A673 (cell line): ENCODE measurements at regions not wholly inside any gene's neighbourhood (a gene's known extent, or its start where the extent isn't known, plus 50 kb on each side); places are given as distances from the start of the nearest gene placed in this dataset.

Experiments
- BruUV-seq: library from RNA; stranded (reverse); fragments of 400-500 nt; replicated peaks from 2 replicates; lab custom pipeline; 2021; lab: Mats Ljungman, UMichigan
- CTCF ChIA-PET: fragments of 300-600 bp; sonication (Branson Sonifier 250); formaldehyde crosslinking; loops from one replicate; lab custom pipeline; 2022; ENCODE audit warnings: antibody characterized with exemption; lab: Charles Lee
- POLR2A ChIA-PET: fragments of 300-600 bp; sonication (Branson Sonifier 250); formaldehyde crosslinking; loops from one replicate; lab custom pipeline; 2022; ENCODE audit warnings: antibody characterized with exemption; ENCODE audit not compliant: low non-redundant PET; lab: Charles Lee
- DNase-seq: peaks from one replicate; pipeline ENCODE4 v3.0.0-alpha.2; 2015; ENCODE audit warnings: low spot score
- H3K27ac ChIP-seq: fragments of 200-600 bp; sonication (generic); 2 replicates; pipeline ENCODE4 v1.5.1; 2016; ENCODE audit warnings: mixed run types, low read depth, mild to moderate bottlenecking, mixed read lengths, antibody characterized with exemption, low read length; ENCODE audit not compliant: poor library complexity, severe bottlenecking
- H3K27me3 ChIP-seq: fragments of 200-600 bp; sonication (generic); replicated peaks from 2 replicates; pipeline ENCODE4 v1.6.1; 2017; ENCODE audit warnings: mixed run types, low read depth, mild to moderate bottlenecking, mixed read lengths, antibody characterized with exemption, low read length; ENCODE audit not compliant: insufficient read depth, poor library complexity
- H3K36me3 ChIP-seq: fragments of 200-600 bp; sonication (generic); 2 replicates; pipeline ENCODE4 v1.6.1; 2016; ENCODE audit warnings: mixed run types, mild to moderate bottlenecking, mixed read lengths, antibody characterized with exemption, low read length; ENCODE audit not compliant: insufficient read depth, poor library complexity, severe bottlenecking
- H3K4me1 ChIP-seq: fragments of 200-600 bp; sonication (generic); 2 replicates; pipeline ENCODE4 v1.6.1; 2017; ENCODE audit warnings: mixed run types, mild to moderate bottlenecking, mixed read lengths, antibody characterized with exemption, low read length; ENCODE audit not compliant: insufficient read depth, poor library complexity, severe bottlenecking
- H3K4me3 ChIP-seq: fragments of 200-600 bp; sonication (generic); 2 replicates; pipeline ENCODE4 v1.5.1; 2016; ENCODE audit warnings: low read depth, mixed run types, mild to moderate bottlenecking, mixed read lengths, low read length; ENCODE audit not compliant: poor library complexity, severe bottlenecking
- H3K9me3 ChIP-seq: fragments of 200-600 bp; sonication (generic); 2 replicates; pipeline ENCODE4 v1.6.1; 2016; ENCODE audit warnings: mixed run types, low read depth, mild to moderate bottlenecking, mixed read lengths, antibody characterized with exemption, low read length; ENCODE audit not compliant: poor library complexity, severe bottlenecking
- EZH2 ChIP-seq: fragments of 200-600 bp; sonication (generic); IDR thresholded peaks from 2 replicates; pipeline ENCODE4 v1.6.1; 2017; ENCODE audit warnings: borderline replicate concordance, low read depth, mild to moderate bottlenecking, mixed read lengths, antibody characterized with exemption, low read length; ENCODE audit not compliant: poor library complexity, severe bottlenecking
- intact Hi-C: fragments of 100-400 bp; cut with micrococcal nuclease; formaldehyde crosslinking; loops from one replicate; pipeline ENCODE4 v1.10.0; 2022; ENCODE audit not compliant: unreplicated experiment
- TF ChIP-seq, protein P1 (sequence below): fragments of 300-800, 200-600 bp; sonication (generic); conservative IDR thresholded peaks from 2 replicates; pipeline ENCODE4 v1.5.1; 2017; ENCODE audit warnings: low read depth, mild to moderate bottlenecking, antibody characterized with exemption, low read length, moderate library complexity, mixed read lengths

DNA sequence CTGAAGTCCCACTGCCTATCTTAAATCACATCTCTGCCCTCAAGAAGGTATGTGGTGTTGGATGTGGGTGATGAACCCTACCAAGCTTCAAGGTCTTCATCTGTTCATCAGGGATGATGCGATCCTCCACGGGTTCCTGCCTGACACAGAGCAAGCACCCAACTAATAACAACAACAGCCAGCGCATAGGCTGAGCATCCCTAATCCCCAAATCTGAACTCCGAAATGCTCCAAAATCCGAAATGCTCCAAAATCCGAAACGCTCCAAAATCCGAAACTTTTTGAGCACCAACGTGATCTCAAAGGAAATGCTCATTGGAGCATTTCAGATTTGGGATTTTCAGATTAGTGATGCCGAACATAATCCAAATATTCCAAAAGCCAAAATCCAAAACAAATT lies 238.9 kb upstream of the SDK2 start:
- H3K4me3 ChIP-seq, result no peak overlapping the region
- ChIA-PET POLR2A (no interaction called here), CTCF (no interaction called here)
- H3K36me3 ChIP-seq, result no peaks in the 10 kb centered on the region
- no peak for TF ChIP-seq EZH2
- TF ChIP-seq, protein P1, sequence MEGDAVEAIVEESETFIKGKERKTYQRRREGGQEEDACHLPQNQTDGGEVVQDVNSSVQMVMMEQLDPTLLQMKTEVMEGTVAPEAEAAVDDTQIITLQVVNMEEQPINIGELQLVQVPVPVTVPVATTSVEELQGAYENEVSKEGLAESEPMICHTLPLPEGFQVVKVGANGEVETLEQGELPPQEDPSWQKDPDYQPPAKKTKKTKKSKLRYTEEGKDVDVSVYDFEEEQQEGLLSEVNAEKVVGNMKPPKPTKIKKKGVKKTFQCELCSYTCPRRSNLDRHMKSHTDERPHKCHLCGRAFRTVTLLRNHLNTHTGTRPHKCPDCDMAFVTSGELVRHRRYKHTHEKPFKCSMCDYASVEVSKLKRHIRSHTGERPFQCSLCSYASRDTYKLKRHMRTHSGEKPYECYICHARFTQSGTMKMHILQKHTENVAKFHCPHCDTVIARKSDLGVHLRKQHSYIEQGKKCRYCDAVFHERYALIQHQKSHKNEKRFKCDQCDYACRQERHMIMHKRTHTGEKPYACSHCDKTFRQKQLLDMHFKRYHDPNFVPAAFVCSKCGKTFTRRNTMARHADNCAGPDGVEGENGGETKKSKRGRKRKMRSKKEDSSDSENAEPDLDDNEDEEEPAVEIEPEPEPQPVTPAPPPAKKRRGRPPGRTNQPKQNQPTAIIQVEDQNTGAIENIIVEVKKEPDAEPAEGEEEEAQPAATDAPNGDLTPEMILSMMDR, result no peak
- no peaks in the 10 kb centered on the region for H3K4me1 ChIP-seq
- no peak for DNase-seq
- BruUV-seq, result no TSS peak
- H3K9me3 ChIP-seq, result no peaks in the 10 kb centered on the region
- no peak overlapping the region for H3K27ac ChIP-seq
- intact Hi-C loops, result no loop called here
- H3K27me3 ChIP-seq, result peaks cover 3% of the 10 kb centered on the region

DNA sequence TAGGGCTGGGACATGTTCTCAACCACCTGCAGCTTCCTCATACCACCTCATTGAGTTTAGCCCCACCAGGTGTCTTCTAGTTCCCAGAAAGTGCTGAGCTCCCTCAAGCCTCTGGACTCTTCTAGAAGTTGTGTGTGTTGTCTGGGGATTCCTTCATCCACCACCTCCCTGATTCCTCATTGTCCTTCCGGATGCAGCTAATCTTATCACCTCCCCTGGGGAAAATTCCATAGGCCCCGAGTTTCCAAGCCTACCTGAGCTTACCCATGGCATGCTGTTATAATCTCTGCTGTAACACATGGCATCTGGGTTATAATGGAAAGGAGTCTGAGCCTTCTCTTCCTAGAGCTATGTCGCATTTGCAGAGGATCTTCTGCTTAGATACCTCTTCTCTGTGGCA lies 243.5 kb upstream of the SDK2 start:
- H3K27me3 ChIP-seq, result peaks cover 3% of the 10 kb centered on the region
- no peaks in the 10 kb centered on the region for H3K9me3 ChIP-seq
- no peak for DNase-seq
- POLR2A ChIA-PET, result no interaction called here
- no peaks in the 10 kb centered on the region for H3K4me1 ChIP-seq
- BruUV-seq, result no TSS peak
- no peak overlapping the region for H3K4me3 ChIP-seq
- CTCF ChIA-PET, result no interaction called here
- no peak overlapping the region for H3K27ac ChIP-seq
- intact Hi-C loops, result no loop called here
- H3K36me3 ChIP-seq, result no peaks in the 10 kb centered on the region
- TF ChIP-seq, protein P1, result no peak
- no peak for TF ChIP-seq EZH2

DNA sequence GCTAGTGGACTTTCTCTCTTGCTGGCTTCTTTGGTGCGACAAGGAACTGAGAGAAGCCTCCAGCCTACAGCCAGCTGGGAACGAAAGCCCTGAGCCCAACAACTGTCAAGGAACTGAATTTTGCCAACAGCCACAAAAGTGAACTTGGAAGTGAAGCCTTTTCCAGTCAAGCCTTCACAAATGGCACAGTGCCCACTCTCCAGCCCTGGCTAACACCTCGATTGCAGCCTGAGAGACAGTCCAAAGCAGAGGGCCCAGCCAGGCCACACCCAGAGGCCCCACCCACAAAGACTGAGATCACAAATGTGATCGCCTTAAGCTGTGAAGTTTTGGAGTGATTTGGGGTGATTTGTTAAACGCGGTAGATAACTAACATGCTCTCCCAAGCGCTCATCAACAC lies 244.6 kb upstream of the SDK2 start:
- DNase-seq, result no peak
- TF ChIP-seq, protein P1, result no peak
- no peak for TF ChIP-seq EZH2
- Histone ChIP-seq H3K9me3 (no peaks in the 10 kb centered on the region), H3K36me3 (no peaks in the 10 kb centered on the region), H3K4me1 (no peaks in the 10 kb centered on the region), H3K27me3 (peaks cover 2% of the 10 kb centered on the region), H3K27ac (no peak overlapping the region), H3K4me3 (no peak overlapping the region)
- ChIA-PET POLR2A (no interaction called here), CTCF (no interaction called here)
- BruUV-seq, result no TSS peak
- intact Hi-C loops, result no loop called here
